PC-9 (cell line): ENCODE measurements at regions not wholly inside any gene's neighbourhood (a gene's known extent, or its start where the extent isn't known, plus 50 kb on each side); places are given as distances from the start of the nearest gene placed in this dataset.

Experiments
- BruUV-seq: library from RNA; stranded (reverse); fragments of 400-500 nt; replicated peaks from 2 replicates; lab custom pipeline; 2021; lab: Mats Ljungman, UMichigan
- CTCF ChIA-PET: fragments of 300-600 bp; sonication (Branson Sonifier 250); formaldehyde crosslinking; loops from one replicate; lab custom pipeline; 2022; ENCODE audit warnings: antibody characterized with exemption; lab: Charles Lee
- POLR2A ChIA-PET: fragments of 300-600 bp; sonication (Branson Sonifier 250); formaldehyde crosslinking; loops from one replicate; lab custom pipeline; 2022; ENCODE audit warnings: antibody characterized with exemption; ENCODE audit not compliant: unreplicated experiment; lab: Charles Lee
- DNase-seq, 2 experiments: peaks; one replicate each; pipeline versions ENCODE4 v3.0.0 to v3.0.0-alpha.2; 2015 to 2022; ENCODE audit warnings: mixed read lengths in 1 of 2
- H2AFZ ChIP-seq: fragments of 200-600 bp; sonication (generic); 2 replicates; pipeline ENCODE4 v1.8.1; 2017; ENCODE audit warnings: antibody characterized with exemption
- H3F3A ChIP-seq: fragments of 200-600 bp; sonication (generic); 2 replicates; pipeline ENCODE4 v1.8.1; 2017; ENCODE audit warnings: antibody characterized with exemption, mild to moderate bottlenecking, low read depth; ENCODE audit not compliant: insufficient read depth
- H3K27ac ChIP-seq: fragments of 200-600 bp; sonication (generic); 2 replicates; pipeline ENCODE4 v1.6.1; 2016; ENCODE audit warnings: mixed run types
- H3K27me3 ChIP-seq: fragments of 200-600 bp; sonication (generic); 2 replicates; pipeline ENCODE4 v1.6.1; 2016; ENCODE audit warnings: low read depth, mixed run types; ENCODE audit not compliant: insufficient read depth
- H3K36me3 ChIP-seq: fragments of 200-600 bp; sonication (generic); 2 replicates; pipeline ENCODE4 v1.6.1; 2016; ENCODE audit warnings: low read depth, mixed run types
- H3K4me1 ChIP-seq: fragments of 200-600 bp; sonication (generic); replicated peaks from 2 replicates; pipeline ENCODE4 v1.6.1; 2016; ENCODE audit warnings: mixed run types; ENCODE audit not compliant: insufficient read depth
- H3K4me2 ChIP-seq: fragments of 200-600 bp; sonication (generic); 2 replicates; pipeline ENCODE4 v1.6.1; 2017; ENCODE audit warnings: mixed run types
- H3K4me3 ChIP-seq: fragments of 200-600 bp; sonication (generic); 2 replicates; pipeline ENCODE4 v1.6.1; 2016; ENCODE audit warnings: mixed run types
- H3K79me2 ChIP-seq: fragments of 200-600 bp; sonication (generic); 2 replicates; pipeline ENCODE4 v1.6.1; 2017; ENCODE audit warnings: low read depth, mixed run types
- H3K9me2 ChIP-seq: fragments of 200-600 bp; sonication (generic); 2 replicates; pipeline ENCODE4 v1.8.1; 2017; ENCODE audit warnings: mild to moderate bottlenecking; ENCODE audit not compliant: insufficient read depth
- H3K9me3 ChIP-seq: fragments of 200-600 bp; sonication (generic); 2 replicates; pipeline ENCODE4 v1.8.1; 2016; ENCODE audit warnings: low read depth; ENCODE audit not compliant: insufficient read depth
- H4K20me1 ChIP-seq: fragments of 200-600 bp; sonication (generic); 2 replicates; pipeline ENCODE4 v1.8.1; 2017; ENCODE audit not compliant: insufficient read depth
- EZH2 ChIP-seq: fragments of 200-600 bp; sonication (generic); IDR thresholded peaks from 2 replicates; pipeline ENCODE4 v1.8.0; 2017; ENCODE audit warnings: antibody characterized with exemption, low read depth
- intact Hi-C: fragments of 100-400 bp; cut with micrococcal nuclease; formaldehyde crosslinking; loops from one replicate; pipeline ENCODE4 v1.10.0; 2022; ENCODE audit not compliant: unreplicated experiment
- TF ChIP-seq, protein P1 (sequence below): fragments of 200-600 bp; sonication (generic); conservative IDR thresholded peaks from 2 replicates; pipeline ENCODE4 v1.6.1; 2017; ENCODE audit warnings: mixed run types, antibody characterized with exemption, mild to moderate bottlenecking, moderate library complexity

DNA sequence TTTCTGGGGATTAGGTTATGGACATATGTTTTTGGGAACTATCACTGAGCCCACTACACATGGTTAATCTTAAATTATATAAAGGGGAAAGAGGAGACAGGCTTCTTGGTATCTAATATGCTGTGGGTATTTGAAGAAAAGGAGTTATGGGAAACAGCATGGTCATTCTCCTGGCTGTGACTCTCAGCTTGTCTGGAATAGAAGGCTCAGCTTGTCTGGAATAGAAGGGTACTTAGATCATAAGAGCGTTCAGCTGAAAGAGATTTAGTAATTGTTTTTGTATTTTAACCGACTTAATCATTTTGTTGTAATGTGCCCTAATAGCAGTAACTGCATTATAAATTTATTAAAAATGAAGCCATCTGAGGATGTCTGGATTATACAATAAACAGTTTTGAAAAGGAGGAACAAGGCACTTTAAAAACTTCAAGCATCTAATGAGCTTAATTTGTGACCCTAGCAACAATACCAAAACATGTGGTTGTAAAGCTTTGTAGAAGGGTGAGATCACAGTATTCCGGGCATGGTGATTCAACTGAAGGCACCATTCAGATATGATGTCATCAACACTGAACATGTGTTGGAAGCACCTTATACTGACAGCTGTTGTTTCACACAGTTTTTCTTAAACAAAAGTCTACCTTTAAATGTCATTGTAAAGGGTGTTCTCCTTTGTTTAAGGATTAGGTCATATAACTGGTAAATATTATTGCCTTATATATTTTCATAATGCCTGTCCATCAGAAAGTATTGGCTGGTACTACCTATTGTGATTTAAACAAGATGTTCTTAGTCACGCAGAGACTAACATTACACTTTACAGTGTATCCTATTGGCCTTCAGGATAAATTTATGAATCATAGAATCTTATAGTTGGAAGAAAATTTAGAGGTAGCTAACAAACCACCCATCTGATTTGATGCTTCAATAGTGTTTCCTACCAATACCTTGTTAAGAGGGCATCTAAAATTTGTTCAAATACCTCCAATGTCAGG, 2174.1 kb upstream of the WWC1 start:
- Histone ChIP-seq H3K27me3 (no peaks in the 10 kb centered on the region), H3F3A (no peaks in the 10 kb centered on the region), H2AFZ (no peak overlapping the region), H3K9me3 (no peaks in the 10 kb centered on the region), H3K9me2 (no peaks in the 10 kb centered on the region), H3K79me2 (no peaks in the 10 kb centered on the region), H3K36me3 (no peaks in the 10 kb centered on the region), H3K27ac (no peak overlapping the region), H3K4me2 (no peak overlapping the region), H4K20me1 (no peaks in the 10 kb centered on the region), H3K4me3 (no peak overlapping the region), H3K4me1 (no peaks in the 10 kb centered on the region)
- no peak for DNase-seq
- no peak for TF ChIP-seq EZH2
- TF ChIP-seq, protein P1, sequence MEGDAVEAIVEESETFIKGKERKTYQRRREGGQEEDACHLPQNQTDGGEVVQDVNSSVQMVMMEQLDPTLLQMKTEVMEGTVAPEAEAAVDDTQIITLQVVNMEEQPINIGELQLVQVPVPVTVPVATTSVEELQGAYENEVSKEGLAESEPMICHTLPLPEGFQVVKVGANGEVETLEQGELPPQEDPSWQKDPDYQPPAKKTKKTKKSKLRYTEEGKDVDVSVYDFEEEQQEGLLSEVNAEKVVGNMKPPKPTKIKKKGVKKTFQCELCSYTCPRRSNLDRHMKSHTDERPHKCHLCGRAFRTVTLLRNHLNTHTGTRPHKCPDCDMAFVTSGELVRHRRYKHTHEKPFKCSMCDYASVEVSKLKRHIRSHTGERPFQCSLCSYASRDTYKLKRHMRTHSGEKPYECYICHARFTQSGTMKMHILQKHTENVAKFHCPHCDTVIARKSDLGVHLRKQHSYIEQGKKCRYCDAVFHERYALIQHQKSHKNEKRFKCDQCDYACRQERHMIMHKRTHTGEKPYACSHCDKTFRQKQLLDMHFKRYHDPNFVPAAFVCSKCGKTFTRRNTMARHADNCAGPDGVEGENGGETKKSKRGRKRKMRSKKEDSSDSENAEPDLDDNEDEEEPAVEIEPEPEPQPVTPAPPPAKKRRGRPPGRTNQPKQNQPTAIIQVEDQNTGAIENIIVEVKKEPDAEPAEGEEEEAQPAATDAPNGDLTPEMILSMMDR = no peak
- intact Hi-C loops = no loop called here
- ChIA-PET POLR2A (no interaction called here), CTCF (no interaction called here)
- BruUV-seq = no TSS peak

DNA sequence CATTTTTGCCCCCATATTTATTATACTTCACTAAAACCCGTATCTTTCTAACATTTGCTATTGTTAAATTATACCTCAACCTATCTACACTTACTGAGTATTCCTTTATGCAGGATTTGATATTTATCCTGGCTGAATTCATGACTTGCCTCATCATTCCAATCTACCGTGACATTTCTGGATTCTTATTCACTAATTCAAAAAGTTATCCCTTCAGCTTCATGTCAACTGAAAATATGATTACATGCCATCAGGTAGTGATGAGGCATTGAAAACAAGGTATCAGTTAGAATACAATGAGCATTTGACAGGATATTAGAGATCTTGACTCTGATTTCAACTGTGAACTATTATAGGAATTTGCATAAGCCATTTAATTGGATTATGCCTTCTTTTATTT, 2171.9 kb upstream of the WWC1 start:
- H3K4me1 ChIP-seq = no peaks in the 10 kb centered on the region
- no peaks in the 10 kb centered on the region for H3K27me3 ChIP-seq
- no peaks in the 10 kb centered on the region for H3K36me3 ChIP-seq
- no peak overlapping the region for H3K4me2 ChIP-seq
- intact Hi-C loops = no loop called here
- DNase-seq = no peak
- no TSS peak for BruUV-seq
- H3K79me2 ChIP-seq = no peaks in the 10 kb centered on the region
- no peak overlapping the region for H2AFZ ChIP-seq
- H3F3A ChIP-seq = no peaks in the 10 kb centered on the region
- ChIA-PET CTCF (no interaction called here), POLR2A (no interaction called here)
- H3K4me3 ChIP-seq = no peak overlapping the region
- H3K9me3 ChIP-seq = no peaks in the 10 kb centered on the region
- no peaks in the 10 kb centered on the region for H4K20me1 ChIP-seq
- TF ChIP-seq, protein P1 = no peak
- TF ChIP-seq EZH2 = no peak
- H3K9me2 ChIP-seq = no peaks in the 10 kb centered on the region
- H3K27ac ChIP-seq = no peak overlapping the region

DNA sequence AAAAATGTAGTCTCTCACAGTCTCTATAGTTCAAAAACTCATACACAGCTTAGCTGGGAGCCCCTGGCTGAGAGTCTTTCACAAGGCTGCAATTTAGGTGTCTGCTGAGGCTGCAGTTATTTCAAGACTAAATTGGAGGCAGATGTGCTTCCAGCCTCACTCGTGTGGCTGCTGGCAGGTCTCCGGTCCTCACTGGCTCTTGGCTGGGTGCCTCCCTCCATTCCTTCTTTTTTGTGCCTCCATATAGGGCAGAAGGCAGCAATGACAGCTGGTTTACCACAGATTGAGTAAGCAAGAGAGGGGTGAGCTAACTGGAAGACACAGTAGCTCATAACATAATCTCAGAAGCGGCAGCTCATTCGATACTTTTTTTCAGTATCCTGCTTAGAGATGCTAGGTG, 2167.7 kb upstream of the WWC1 start:
- H3K27me3 ChIP-seq = no peaks in the 10 kb centered on the region
- intact Hi-C loops = no loop called here
- no peaks in the 10 kb centered on the region for H3K9me3 ChIP-seq
- H3F3A ChIP-seq = no peaks in the 10 kb centered on the region
- H3K4me3 ChIP-seq = no peak overlapping the region
- H3K79me2 ChIP-seq = no peaks in the 10 kb centered on the region
- ChIA-PET CTCF (no interaction called here), POLR2A (no interaction called here)
- H3K36me3 ChIP-seq = no peaks in the 10 kb centered on the region
- H2AFZ ChIP-seq = no peak overlapping the region
- no peaks in the 10 kb centered on the region for H3K9me2 ChIP-seq
- no TSS peak for BruUV-seq
- no peak overlapping the region for H3K4me2 ChIP-seq
- H3K4me1 ChIP-seq = no peaks in the 10 kb centered on the region
- TF ChIP-seq, protein P1 = no peak
- no peak for TF ChIP-seq EZH2
- no peaks in the 10 kb centered on the region for H4K20me1 ChIP-seq
- no peak for DNase-seq
- H3K27ac ChIP-seq = no peak overlapping the region
